Esophagus muscularis mucosa (tissue), 4 donors: ENCODE measurements at regions not wholly inside any gene's neighbourhood (a gene's known extent, or its start where the extent isn't known, plus 50 kb on each side); places are given as distances from the start of the nearest gene placed in this dataset.

Experiments used
- CTCF ChIP-seq, 3 experiments: fragments of 200-600 bp in 2 of 3; fragments of 450-650 bp in 1 of 3; sonication (generic) in 2 of 3; IDR thresholded peaks; one replicate each; pipeline ENCODE4 v1.5.1; 2017 to 2019; ENCODE audit warnings: antibody characterized with exemption in 3 of 3, mild to moderate bottlenecking in 2 of 3, moderate library complexity in 1 of 3
- EP300 ChIP-seq: sonication (generic); formaldehyde crosslinking; IDR thresholded peaks from one replicate; pipeline ENCODE4 v1.6.1; 2017; ENCODE audit warnings: antibody characterized with exemption
- POLR2A ChIP-seq: fragments of 450-650 bp; IDR thresholded peaks from one replicate; pipeline ENCODE4 v1.6.1; 2017; ENCODE audit warnings: antibody characterized with exemption, moderate library complexity, mild to moderate bottlenecking, low read depth
- POLR2AphosphoS5 ChIP-seq, 2 donors: sonication (generic); formaldehyde crosslinking; IDR thresholded peaks; one replicate each; pipeline ENCODE4 v1.6.1; 2017; ENCODE audit warnings: antibody characterized with exemption in 2 of 2

- TF ChIP-seq CTCF (IDR thresholded peaks at IDR 0.05), result no peak
- TF ChIP-seq EP300, result no peak
- no peak for TF ChIP-seq POLR2AphosphoS5 (IDR thresholded peaks at IDR 0.05)
- no peak for TF ChIP-seq POLR2A
Measured at GRCh38 chr7:15950299-15950698, 263.8 kb upstream of the MEOX2 start.
